ENCODE measurements at regions not wholly inside any gene's neighbourhood (a gene's known extent, or its start where the extent isn't known, plus 50 kb on each side); places are given as distances from the start of the nearest gene placed in this dataset.

DNA sequence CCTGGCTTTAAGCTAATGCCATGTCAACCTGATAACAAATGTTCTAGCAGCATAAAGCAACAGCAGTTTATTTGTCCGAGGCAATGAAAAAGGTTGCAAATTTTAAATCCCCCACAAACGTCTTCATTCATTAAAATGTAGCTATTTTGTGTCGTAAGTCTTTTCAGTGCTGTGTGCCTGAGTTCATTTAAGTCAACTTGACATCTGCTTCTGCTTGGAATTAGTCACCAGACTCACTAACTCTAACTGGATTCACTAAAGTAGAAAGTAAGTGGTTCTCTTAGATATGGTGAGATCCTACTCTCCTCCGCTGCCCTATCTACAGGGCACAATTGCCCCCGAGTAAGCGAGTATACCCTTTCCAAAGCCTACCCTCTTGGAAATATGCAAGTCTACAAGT, 118.4 kb upstream of the CHRM3 start:
- FAIRE-seq = no peak
- DNase-seq (ENCODE audit: low spot score) = no peak

- DNase-seq (ENCODE audit: low spot score) (no peak), FAIRE-seq (no peak)
Measured at GRCh38 chr1:239263801-239264200, 122.6 kb upstream of the CHRM3 start.

- FAIRE-seq (no peak), DNase-seq (ENCODE audit: low spot score) (no peak)
Measured at GRCh38 chr1:239262538-239262937, 123.8 kb upstream of the CHRM3 start.

GRCh38 chr1:239261521-239261920, 124.8 kb upstream of the CHRM3 start:
- FAIRE-seq = no peak
- no peak for DNase-seq (ENCODE audit: low spot score)

- FAIRE-seq (no peak), DNase-seq (ENCODE audit: low spot score) (no peak)
Measured at GRCh38 chr1:239260842-239261241, 125.5 kb upstream of the CHRM3 start.

DNA sequence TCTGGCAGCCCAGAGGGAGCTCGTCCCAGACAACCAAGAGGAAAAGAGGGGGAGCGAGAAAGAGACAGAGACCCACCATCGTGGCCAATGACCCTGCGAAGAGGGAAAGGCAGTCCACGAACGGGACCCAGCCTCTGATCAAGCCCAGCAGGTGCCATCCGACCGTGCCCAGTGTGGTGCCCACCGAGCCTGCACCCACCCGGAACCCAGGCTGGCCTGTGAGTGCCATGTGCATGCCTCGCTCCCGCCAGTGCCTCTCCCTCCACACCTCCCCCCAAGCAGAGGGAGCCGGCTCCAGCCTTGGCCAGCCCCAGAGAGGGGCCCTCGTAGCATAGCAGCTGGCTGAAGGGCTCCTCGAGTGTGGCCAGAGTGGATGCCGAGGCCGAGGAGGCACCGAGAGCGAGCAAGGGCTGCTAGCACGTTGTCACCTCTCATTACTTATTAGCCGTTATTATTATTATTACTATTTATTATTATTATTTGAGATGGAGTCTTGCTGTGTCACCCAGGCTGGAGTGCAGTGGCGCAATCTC, 130.7 kb upstream of the CHRM3 start:
- FAIRE-seq = no peak
- DNase-seq (ENCODE audit: low spot score) = no peak

DNA sequence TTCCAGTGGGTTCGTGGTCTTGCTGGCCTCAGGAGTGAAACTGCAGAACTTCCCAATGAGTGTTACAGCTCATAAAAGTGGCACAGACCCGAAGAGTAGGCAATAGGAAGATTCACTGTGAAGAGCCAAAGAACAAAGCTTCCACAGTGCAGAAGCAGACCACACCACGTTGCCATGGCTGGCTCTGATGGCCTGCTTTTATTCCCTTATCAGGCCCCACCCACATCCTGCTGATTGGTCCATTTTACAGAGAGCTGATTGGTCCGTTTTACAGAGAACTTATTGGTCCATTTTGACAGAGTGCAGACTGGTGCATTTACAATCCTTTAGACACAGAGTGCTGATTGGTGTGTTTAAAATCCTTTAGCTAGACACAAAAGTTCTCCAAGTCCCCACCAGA, 131.4 kb upstream of the CHRM3 start:
- DNase-seq (ENCODE audit: low spot score) (no peak), FAIRE-seq (no peak)

- FAIRE-seq (no peak), DNase-seq (ENCODE audit: low spot score) (no peak)
Measured at GRCh38 chr1:239253032-239253431, 133.3 kb upstream of the CHRM3 start.

- DNase-seq (ENCODE audit: low spot score) = peak; percentile 7
- FAIRE-seq = no peak
Measured at GRCh38 chr1:239250353-239251035, 135.9 kb upstream of the CHRM3 start.

DNA sequence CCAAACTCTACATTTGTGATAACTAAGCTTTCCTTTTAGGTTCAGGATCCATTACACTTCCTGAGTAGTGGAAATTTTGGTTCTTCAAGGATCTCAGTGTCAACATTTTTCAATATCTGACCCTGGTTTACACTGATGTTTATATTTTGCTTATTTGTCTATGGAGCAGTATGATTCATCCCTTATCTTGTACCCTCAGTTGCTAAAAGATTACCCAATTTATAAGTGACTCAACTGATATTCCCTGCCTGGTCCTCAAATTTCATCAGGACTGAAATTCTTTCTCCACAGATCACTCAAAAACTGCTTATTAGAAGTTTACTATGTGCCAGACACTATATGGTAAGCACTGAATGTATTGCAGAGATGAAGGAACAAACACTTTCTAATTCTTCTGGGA, 139.1 kb upstream of the CHRM3 start:
- DNase-seq (ENCODE audit: low spot score) = no peak
- no peak for FAIRE-seq

DNA sequence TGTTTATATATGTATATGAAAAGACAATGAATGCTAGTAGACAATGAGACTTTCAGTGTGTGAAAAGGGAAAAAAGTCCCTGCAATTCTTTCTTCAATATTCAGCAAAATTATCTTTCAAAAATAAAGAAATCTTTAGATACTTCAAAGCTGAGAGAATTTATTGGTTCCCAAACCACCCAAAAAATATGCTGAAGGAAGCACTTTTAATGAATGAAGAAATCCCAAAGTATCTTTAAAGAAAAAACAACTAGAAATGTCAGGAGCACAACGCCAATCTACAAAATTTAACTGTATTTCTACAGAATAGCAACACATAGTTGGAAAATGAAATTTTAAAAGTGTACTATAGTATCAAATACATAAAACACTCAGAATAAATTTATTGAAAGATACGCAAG, 142.3 kb upstream of the CHRM3 start:
- no peak for FAIRE-seq
- no peak for DNase-seq (ENCODE audit: low spot score)

DNA sequence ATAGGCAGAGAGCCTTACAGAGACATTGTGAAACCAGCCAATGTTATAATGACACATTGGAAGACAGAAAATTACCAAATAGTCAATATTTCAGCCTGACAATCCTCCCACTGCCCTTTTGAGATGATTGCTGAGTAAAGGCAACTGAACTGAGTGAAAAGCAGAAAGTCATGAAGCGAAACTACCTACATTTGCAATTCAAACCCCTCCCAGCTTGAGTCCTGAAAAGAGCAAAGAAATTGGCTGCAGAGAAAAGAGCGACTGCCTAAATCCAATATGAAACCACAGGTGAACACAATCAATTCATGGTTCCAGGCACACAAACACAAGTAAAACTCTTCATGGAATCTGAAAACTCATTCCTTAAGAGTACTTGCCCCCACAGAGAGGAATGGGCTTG, 143.4 kb upstream of the CHRM3 start:
- FAIRE-seq (no peak), DNase-seq (ENCODE audit: low spot score) (no peak)

DNA sequence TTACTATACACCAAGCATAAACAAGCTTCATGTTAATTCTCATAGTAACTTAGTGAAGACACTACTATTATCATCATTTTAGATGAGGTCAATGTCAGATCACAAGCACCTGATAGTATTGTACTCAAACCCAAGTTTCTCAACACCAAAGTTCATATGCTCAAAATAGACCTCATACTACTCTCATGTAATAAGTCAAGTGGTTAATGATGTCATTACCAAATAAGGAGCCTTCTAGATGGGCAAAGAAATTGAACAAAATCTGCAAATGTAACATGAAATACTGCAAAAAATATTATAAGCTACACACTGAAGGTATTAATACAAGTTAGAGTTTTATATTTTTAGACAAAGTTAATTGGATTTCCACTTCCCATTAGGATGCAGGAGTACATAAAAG, 144.0 kb upstream of the CHRM3 start:
- no peak for FAIRE-seq
- DNase-seq (ENCODE audit: low spot score) = no peak

DNA sequence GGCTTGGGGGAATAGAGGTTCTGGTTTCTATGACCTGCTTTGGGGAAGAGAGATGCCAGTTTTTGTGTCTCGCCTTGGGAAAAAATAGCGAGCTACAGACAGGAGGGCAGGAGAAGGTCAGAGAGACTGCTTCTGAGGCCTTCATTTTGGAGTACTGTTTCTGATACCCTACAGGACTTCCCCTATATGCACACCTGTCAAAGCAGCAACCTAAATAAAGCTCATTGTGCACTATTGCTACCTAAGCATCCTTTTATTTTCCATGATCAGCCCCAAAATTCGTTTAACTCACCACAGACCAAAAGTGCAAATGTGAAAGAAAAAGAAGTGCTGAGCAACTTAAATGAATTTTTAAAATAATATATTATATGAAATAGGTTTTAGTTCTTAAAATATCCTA, 145.6 kb upstream of the CHRM3 start:
- DNase-seq (ENCODE audit: low spot score) (no peak), FAIRE-seq (no peak)

DNA sequence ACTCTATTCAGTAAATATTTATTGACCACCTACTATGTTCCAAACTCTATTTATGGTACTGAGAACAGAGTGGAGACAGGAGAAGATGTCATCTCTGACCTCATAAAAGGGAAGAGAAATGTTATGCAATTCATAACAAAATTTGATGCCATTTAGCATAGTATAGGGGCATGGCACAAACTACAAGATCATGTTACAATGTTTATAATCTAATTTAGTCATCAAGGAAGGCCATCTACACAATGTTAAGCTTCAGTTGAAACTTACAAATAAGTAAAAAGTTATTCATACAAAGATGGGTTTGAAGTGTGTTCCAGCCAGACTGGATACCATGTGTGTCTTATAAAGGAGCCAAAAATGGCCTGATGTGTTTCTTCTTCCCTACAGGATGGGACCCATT, 146.8 kb upstream of the CHRM3 start:
- DNase-seq (ENCODE audit: low spot score) = no peak
- FAIRE-seq = no peak

GRCh38 chr1:239237912-239238311, 148.5 kb upstream of the CHRM3 start:
- no peak for FAIRE-seq

GRCh38 chr1:239233626-239234025, 152.7 kb upstream of the CHRM3 start:
- DNase-seq (ENCODE audit: low spot score) (no peak), FAIRE-seq (no peak)

More at GRCh38 chr1:239237912-239238311, 148.5 kb upstream of the CHRM3 start:
- no peak for DNase-seq (ENCODE audit: low spot score)

GRCh38 chr1:239232921-239233320, 153.4 kb upstream of the CHRM3 start:
- FAIRE-seq (no peak), DNase-seq (ENCODE audit: low spot score) (no peak)

GRCh38 chr1:239228451-239228850, 157.9 kb upstream of the CHRM3 start:
- FAIRE-seq (no peak), DNase-seq (ENCODE audit: low spot score) (no peak)

- DNase-seq (ENCODE audit: low spot score) (no peak), FAIRE-seq (no peak)
Measured at GRCh38 chr1:239225396-239225795, 161.0 kb upstream of the CHRM3 start.

- DNase-seq (ENCODE audit: low spot score) = no peak
- no peak for FAIRE-seq
Measured at GRCh38 chr1:239224100-239224499, 162.3 kb upstream of the CHRM3 start.

GRCh38 chr1:239222999-239223398, 163.4 kb upstream of the CHRM3 start:
- no peak for DNase-seq (ENCODE audit: low spot score)
- no peak for FAIRE-seq

GRCh38 chr1:239221656-239222055, 164.7 kb upstream of the CHRM3 start:
- FAIRE-seq = no peak
- DNase-seq (ENCODE audit: low spot score) = no peak

DNA sequence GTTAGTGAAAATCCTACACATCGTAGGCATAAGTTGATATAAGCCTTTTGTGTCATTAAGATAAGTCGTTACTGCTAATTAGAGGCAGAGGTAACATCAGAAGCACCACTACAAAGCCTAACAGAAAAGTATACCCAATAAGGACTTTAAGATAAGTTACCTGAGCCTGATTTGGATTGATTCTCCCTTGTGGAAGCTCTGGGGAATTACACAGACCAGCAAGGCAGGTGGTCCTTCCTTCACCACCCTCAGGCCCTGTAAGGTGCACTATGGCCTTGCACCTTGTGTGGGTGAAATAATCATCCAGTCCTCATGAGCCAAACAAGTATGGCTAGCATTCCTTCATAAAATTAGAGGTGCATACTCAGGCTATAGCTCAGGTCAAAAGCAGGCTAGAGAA, 166.7 kb upstream of the CHRM3 start:
- FAIRE-seq = no peak
- no peak for DNase-seq (ENCODE audit: low spot score)
